Hepatocyte (in vitro differentiated cells): ENCODE measurements at regions not wholly inside any gene's neighbourhood (a gene's known extent, or its start where the extent isn't known, plus 50 kb on each side); places are given as distances from the start of the nearest gene placed in this dataset.

Experiments
- DNase-seq: peaks from one replicate; pipeline ENCODE4 v3.0.0-alpha.2; 2016; ENCODE audit warnings: low spot score
- H2AFZ ChIP-seq: fragments of 200-600 bp; sonication (generic); 2 replicates; pipeline ENCODE4 v1.6.0; 2016; ENCODE audit warnings: antibody characterized with exemption, mild to moderate bottlenecking
- H3K27ac ChIP-seq: fragments of 200-600 bp; sonication (generic); 2 replicates; pipeline ENCODE4 v1.5.1; 2016; ENCODE audit warnings: mild to moderate bottlenecking
- H3K27me3 ChIP-seq: fragments of 200-600 bp; sonication (generic); 2 replicates; pipeline ENCODE4 v1.6.1; 2016
- H3K36me3 ChIP-seq: fragments of 200-600 bp; sonication (generic); replicated peaks from 2 replicates; pipeline ENCODE4 v1.5.1; 2016; ENCODE audit warnings: low read depth; ENCODE audit not compliant: insufficient read depth
- H3K4me1 ChIP-seq: fragments of 200-600 bp; sonication (generic); 2 replicates; pipeline ENCODE4 v1.5.1; 2016; ENCODE audit warnings: mild to moderate bottlenecking, moderate library complexity; ENCODE audit not compliant: insufficient read depth
- H3K4me2 ChIP-seq: fragments of 200-600 bp; sonication (generic); 2 replicates; pipeline ENCODE4 v1.6.0; 2016
- H3K4me3 ChIP-seq: fragments of 200-600 bp; sonication (generic); 2 replicates; pipeline ENCODE4 v1.5.1; 2016; ENCODE audit warnings: mild to moderate bottlenecking
- H3K79me2 ChIP-seq: fragments of 200-600 bp; sonication (generic); 2 replicates; pipeline ENCODE4 v1.6.0; 2017; ENCODE audit warnings: mild to moderate bottlenecking
- H3K9me2 ChIP-seq: fragments of 200-600 bp; sonication (generic); replicated peaks from 2 replicates; pipeline ENCODE4 v1.6.0; 2017; ENCODE audit warnings: mild to moderate bottlenecking; ENCODE audit not compliant: insufficient read depth
- H3K9me3 ChIP-seq: fragments of 200-600 bp; sonication (generic); 2 replicates; pipeline ENCODE4 v1.5.1; 2016; ENCODE audit warnings: low read depth, mild to moderate bottlenecking
- H4K20me1 ChIP-seq: fragments of 200-600 bp; sonication (generic); 2 replicates; pipeline ENCODE4 v1.6.0; 2016; ENCODE audit warnings: mild to moderate bottlenecking; ENCODE audit not compliant: insufficient read depth, poor library complexity, severe bottlenecking
- EZH2 ChIP-seq: fragments of 200-600 bp; sonication (generic); IDR thresholded peaks from 2 replicates; pipeline ENCODE4 v1.6.1; 2016; ENCODE audit warnings: antibody characterized with exemption, mild to moderate bottlenecking, borderline replicate concordance
- EZH2phosphoT487 ChIP-seq: fragments of 200-600 bp; sonication (generic); IDR thresholded peaks from one replicate; pipeline ENCODE4 v1.6.1; 2018; ENCODE audit warnings: antibody characterized with exemption, mild to moderate bottlenecking, low read depth, moderate library complexity; ENCODE audit not compliant: unreplicated experiment, severe bottlenecking
- WGBS: methylation state at CpG from one replicate; pipeline ENCODE4 v1.1.6; 2016; ENCODE audit warnings: low lambda C conversion rate; ENCODE audit errors: missing lambda C conversion rate; 5-methylcytosine and 5-hydroxymethylcytosine counted together
- TF ChIP-seq, protein P1 (sequence below): fragments of 200-600 bp; sonication (generic); IDR thresholded peaks from 2 replicates; pipeline ENCODE4 v1.5.1; 2016; ENCODE audit warnings: antibody characterized with exemption, mild to moderate bottlenecking; ENCODE audit not compliant: poor library complexity

DNA sequence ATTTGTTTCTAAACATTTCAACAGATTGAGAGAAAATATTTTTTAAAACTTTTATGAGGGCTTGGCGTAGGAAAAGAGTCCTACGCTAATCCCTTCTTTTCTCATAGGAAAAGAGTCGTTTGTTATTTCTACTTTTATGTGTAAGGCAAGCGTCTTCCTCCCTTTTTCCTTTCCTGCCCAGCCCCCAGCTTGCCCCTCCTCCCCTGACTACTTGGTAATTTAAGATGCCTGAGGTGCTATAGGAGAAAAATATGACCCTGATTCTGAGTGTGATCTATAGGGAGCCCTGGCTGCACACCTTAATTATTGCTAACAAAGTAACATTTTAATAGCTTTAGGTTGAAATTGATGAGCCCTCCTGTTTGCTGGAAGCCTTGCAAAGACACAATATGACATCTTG is 373.6 kb downstream of the PBX1 start:
- H3K9me2 ChIP-seq: no peaks in the 10 kb centered on the region
- H4K20me1 ChIP-seq: no peaks in the 10 kb centered on the region
- H2AFZ ChIP-seq: no peak overlapping the region
- H3K79me2 ChIP-seq: no peaks in the 10 kb centered on the region
- no peak overlapping the region for H3K4me3 ChIP-seq
- WGBS: 57% methylated on average over 4 of the region's 4 CpGs
- H3K4me2 ChIP-seq: no peak overlapping the region
- no peak for DNase-seq
- no peaks in the 10 kb centered on the region for H3K4me1 ChIP-seq
- no peaks in the 10 kb centered on the region for H3K36me3 ChIP-seq
- TF ChIP-seq EZH2 (no peak), EZH2phosphoT487 (no peak)
- TF ChIP-seq, protein P1, sequence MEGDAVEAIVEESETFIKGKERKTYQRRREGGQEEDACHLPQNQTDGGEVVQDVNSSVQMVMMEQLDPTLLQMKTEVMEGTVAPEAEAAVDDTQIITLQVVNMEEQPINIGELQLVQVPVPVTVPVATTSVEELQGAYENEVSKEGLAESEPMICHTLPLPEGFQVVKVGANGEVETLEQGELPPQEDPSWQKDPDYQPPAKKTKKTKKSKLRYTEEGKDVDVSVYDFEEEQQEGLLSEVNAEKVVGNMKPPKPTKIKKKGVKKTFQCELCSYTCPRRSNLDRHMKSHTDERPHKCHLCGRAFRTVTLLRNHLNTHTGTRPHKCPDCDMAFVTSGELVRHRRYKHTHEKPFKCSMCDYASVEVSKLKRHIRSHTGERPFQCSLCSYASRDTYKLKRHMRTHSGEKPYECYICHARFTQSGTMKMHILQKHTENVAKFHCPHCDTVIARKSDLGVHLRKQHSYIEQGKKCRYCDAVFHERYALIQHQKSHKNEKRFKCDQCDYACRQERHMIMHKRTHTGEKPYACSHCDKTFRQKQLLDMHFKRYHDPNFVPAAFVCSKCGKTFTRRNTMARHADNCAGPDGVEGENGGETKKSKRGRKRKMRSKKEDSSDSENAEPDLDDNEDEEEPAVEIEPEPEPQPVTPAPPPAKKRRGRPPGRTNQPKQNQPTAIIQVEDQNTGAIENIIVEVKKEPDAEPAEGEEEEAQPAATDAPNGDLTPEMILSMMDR: no peak
- no peak overlapping the region for H3K27ac ChIP-seq
- H3K9me3 ChIP-seq: no peaks in the 10 kb centered on the region
- no peaks in the 10 kb centered on the region for H3K27me3 ChIP-seq

DNA sequence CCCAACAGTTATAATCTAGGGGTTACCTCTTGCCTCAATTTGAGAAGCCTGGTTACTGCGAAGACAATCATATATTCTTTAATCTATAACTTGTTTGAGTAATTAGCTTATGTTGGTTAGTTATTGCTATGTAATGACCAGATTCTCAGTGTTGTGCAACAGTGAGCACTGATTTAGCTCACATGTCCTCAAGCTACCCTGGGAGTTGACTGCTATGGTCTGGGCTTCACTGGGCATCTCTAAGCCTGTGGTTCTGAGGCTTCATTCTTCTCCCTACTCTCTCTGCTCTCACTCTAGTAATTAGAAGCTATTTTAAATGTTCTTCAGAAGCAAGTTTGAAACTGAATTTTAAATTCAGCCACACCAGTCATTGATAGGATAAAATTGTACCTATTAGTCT is 371.8 kb downstream of the PBX1 start:
- DNase-seq: no peak
- H3K79me2 ChIP-seq: no peaks in the 10 kb centered on the region
- no peak overlapping the region for H2AFZ ChIP-seq
- TF ChIP-seq EZH2phosphoT487: no peak
- TF ChIP-seq, protein P1: no peak
- TF ChIP-seq EZH2: no peak
- H3K4me2 ChIP-seq: no peak overlapping the region
- H3K4me1 ChIP-seq: no peaks in the 10 kb centered on the region
- H3K9me2 ChIP-seq: no peaks in the 10 kb centered on the region
- H3K27me3 ChIP-seq: no peaks in the 10 kb centered on the region
- 95% methylated on average over 1 of the region's 1 CpG for WGBS
- no peak overlapping the region for H3K4me3 ChIP-seq
- H3K27ac ChIP-seq: no peak overlapping the region
- no peaks in the 10 kb centered on the region for H4K20me1 ChIP-seq
- no peaks in the 10 kb centered on the region for H3K36me3 ChIP-seq
- no peaks in the 10 kb centered on the region for H3K9me3 ChIP-seq

DNA sequence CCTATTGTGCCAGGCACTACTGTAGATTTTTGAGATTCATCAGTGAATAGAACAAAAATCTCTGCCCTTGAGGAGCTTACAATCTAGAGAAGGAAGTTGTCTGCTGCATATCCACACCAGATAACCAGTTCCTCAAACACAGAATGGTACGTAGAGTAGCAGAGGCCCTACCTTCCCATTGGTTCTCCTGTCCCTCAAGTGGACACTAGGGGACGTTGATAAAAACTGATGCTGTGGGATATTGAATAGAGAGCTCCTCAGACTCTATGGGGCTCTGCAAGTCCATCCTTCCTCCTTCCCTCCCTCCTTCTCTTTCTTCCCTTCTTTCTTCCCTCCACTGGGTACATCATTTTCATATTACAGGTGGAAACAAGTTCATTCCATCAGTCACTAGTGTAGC is 371.3 kb downstream of the PBX1 start:
- TF ChIP-seq EZH2phosphoT487 (no peak), EZH2 (no peak)
- TF ChIP-seq, protein P1: no peak
- H3K4me3 ChIP-seq: no peak overlapping the region
- WGBS: 89% methylated on average over 2 of the region's 2 CpGs

DNA sequence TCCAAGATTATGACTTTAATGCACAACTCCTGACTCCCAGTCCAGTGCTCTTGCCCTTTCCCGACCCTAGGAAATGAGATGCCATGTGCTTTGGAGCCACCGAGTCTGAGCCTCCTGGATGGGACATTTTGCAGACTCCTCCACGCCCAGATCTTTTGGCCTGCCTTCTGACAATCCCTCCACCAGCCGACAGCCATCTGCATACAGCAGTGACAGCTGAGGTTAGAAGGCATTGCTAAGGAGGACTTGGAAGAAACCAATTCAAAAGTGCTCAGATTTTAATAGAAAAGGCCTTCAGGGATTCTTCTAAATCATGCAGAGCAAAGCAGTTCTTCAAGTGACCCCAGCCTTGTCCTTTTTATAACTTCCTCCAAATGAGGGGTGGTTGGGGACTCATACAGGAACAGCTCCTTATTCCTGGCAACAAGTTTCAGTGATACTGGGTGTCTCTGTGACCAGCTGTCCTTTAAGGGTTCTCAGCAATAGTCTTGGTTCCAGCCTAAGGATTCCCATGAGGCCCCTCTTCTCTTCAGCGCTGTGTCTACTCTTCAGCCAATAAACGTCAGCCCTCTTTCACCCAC is 369.3 kb downstream of the PBX1 start:
- H3K79me2 ChIP-seq: no peaks in the 10 kb centered on the region
- H4K20me1 ChIP-seq: no peaks in the 10 kb centered on the region
- no peak overlapping the region for H3K4me2 ChIP-seq
- TF ChIP-seq EZH2 (no peak), EZH2phosphoT487 (no peak)
- TF ChIP-seq, protein P1: no peak
- H3K27me3 ChIP-seq: no peaks in the 10 kb centered on the region
- no peak for DNase-seq
- H3K4me1 ChIP-seq: no peaks in the 10 kb centered on the region
- no peak overlapping the region for H3K4me3 ChIP-seq
- H3K9me2 ChIP-seq: no peaks in the 10 kb centered on the region
- no peaks in the 10 kb centered on the region for H3K9me3 ChIP-seq
- H3K36me3 ChIP-seq: no peaks in the 10 kb centered on the region
- H2AFZ ChIP-seq: no peak overlapping the region
- 81% methylated on average over 5 of the region's 6 CpGs for WGBS
- H3K27ac ChIP-seq: no peak overlapping the region

More for the DNA sequence above, 371.3 kb downstream of the PBX1 start:
- no peak for DNase-seq
- Histone ChIP-seq H3K4me2 (no peak overlapping the region), H3K27me3 (no peaks in the 10 kb centered on the region), H3K9me2 (no peaks in the 10 kb centered on the region), H3K36me3 (no peaks in the 10 kb centered on the region), H3K4me1 (no peaks in the 10 kb centered on the region), H3K27ac (no peak overlapping the region), H3K9me3 (no peaks in the 10 kb centered on the region), H3K79me2 (no peaks in the 10 kb centered on the region), H2AFZ (no peak overlapping the region), H4K20me1 (no peaks in the 10 kb centered on the region)
